ENCODE measurements at regions not wholly inside any gene's neighbourhood (a gene's known extent, or its start where the extent isn't known, plus 50 kb on each side); places are given as distances from the start of the nearest gene placed in this dataset.

DNA sequence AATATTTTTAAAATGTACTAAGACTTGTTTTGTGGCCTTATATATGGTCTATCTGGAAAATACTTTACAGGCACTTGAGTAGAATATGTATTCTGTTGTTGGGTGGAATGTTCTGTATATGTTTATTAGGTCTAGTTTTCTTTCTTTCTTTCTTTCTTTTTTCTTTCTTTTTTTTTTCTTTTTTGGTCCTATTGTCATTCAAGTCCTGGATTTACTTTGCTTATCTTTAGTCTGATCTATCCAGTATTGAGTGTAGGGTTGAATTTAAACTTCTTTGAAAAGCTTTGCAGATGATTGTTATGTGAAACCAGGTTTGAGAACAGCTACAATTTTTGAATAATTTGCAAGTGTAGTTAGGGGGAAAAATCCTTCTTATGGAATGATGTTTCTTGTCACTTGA lies 67.1 kb upstream of the GRIK2 start:
- FAIRE-seq = no peak

DNA sequence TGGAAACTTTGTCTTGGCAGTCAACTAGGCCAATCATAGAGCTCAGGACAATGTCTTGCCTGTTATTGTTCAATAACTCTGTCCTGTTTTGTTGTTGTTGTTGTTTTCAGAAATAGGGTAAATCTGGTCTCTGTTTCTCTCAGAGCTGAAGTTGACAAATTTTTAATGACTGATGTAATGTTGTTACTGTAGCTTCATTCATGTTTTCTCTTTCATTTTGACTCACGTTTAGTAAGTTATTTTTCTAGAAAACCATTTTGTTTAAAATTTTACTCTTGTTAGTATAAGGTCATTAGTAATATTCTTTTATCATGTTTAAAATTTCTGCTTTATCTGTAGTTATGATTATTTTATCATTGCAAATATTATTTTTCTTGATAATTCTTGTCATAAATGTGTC lies 51.6 kb upstream of the GRIK2 start:
- no peak for FAIRE-seq

Data from islet of Langerhans (tissue), 1 donor.